Activated naive CD8-positive, alpha-beta T cell (primary cell): ENCODE measurements at regions not wholly inside any gene's neighbourhood (a gene's known extent, or its start where the extent isn't known, plus 50 kb on each side); places are given as distances from the start of the nearest gene placed in this dataset.

Experiments used
- H3K27ac Mint-ChIP-seq: one replicate; pipeline ENCODE4 v1.8.0; 2021; ENCODE audit warnings: mixed read lengths
- H3K27me3 Mint-ChIP-seq: one replicate; pipeline ENCODE4 v1.8.0; 2021; ENCODE audit warnings: mixed read lengths
- H3K36me3 Mint-ChIP-seq: one replicate; pipeline ENCODE4 v1.8.0; 2021; ENCODE audit warnings: mixed read lengths
- H3K4me1 Mint-ChIP-seq: one replicate; pipeline ENCODE4 v1.8.0; 2021; ENCODE audit warnings: low read depth, mixed read lengths
- H3K4me3 Mint-ChIP-seq: one replicate; pipeline ENCODE4 v1.8.0; 2021; ENCODE audit warnings: mild to moderate bottlenecking, mixed read lengths
- H3K9me3 Mint-ChIP-seq: one replicate; pipeline ENCODE4 v1.8.0; 2021; ENCODE audit warnings: low read depth, mixed read lengths

DNA sequence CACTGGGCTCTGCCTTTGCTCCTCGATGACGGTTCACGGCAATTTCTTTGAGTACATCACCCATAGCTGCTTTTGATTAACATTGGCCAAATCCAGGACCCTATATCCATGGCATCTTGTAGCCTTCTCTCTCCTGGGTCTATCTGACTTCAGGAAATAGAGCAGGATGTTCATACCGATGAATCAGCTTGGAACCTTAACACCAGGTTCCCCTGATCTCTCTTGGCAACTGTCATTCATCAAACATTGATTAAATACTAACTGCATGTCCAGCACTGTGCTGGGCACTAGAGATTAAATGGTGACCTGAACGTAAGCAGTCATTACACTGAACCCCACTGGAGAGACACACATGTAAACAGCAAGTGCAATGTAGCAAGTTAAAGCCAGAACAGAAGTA lies 77.0 kb upstream of the MED13L start:
- H3K9me3 Mint-ChIP-seq = no peaks in the 10 kb centered on the region
- peaks cover 13% of the 10 kb centered on the region for H3K4me1 Mint-ChIP-seq
- H3K27me3 Mint-ChIP-seq = peaks cover 3% of the 10 kb centered on the region
- peaks cover 3% of the 10 kb centered on the region for H3K36me3 Mint-ChIP-seq
- H3K27ac Mint-ChIP-seq = no peak overlapping the region
- H3K4me3 Mint-ChIP-seq = no peak overlapping the region

DNA sequence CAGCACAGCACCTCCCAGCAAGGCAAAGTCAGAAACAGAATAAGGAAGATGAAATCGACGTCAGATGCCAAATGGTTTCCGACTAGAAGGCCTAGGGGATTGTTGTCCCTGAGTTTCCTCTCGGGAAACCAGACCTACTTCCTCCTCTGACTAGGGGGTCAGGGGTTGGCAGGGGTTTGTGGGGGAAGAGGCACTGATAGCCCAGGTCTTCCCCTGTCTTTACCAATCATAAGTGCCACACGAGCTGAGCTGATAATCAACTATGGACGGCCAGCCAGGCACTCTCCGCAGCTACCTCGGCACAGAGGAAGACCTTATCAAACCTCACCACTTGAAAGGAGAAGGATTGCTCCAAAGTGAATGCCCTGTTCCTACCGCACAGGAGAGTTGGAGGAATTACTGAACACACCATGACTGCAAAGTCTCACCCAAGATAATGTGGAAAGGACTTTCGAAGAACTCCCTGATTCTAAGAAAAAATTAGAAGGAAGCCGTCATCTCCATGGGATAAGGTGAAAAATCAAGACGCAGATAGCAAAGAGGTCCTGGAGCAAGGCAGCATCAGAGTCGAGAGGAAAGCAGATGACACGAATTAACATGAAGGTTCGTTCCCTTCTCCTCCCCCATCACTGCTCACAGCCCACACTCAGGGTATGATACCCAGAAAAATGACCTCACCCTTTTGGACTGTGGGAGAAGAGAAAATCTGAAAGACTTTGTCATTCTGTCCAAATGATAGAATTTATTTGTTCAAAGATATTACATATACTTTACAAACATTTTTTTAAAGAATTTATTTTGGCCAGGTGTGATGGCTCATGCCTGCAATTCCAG lies 77.7 kb upstream of the MED13L start:
- H3K27me3 Mint-ChIP-seq = peaks cover 2% of the 10 kb centered on the region

DNA sequence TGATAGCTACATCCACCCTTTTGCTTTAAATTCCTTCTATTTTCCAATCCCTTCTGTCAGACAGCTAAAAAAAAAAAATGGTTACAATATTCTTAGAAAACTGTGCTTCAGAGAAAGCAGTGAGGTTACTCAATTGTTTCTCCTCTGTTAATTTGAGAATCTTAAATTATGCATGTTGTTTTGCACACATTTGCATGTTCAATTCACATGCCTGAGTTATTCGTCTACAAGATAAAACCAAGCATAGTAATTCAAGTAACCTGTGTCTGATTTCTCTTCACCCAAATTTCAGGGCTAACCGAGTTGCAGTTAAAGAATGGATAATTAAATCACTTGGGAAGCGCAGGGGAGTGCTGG lies 81.0 kb upstream of the MED13L start:
- H3K4me1 Mint-ChIP-seq = peaks cover 32% of the 10 kb centered on the region
- no peaks in the 10 kb centered on the region for H3K9me3 Mint-ChIP-seq
- peak overlapping the region; percentile 80 for H3K4me3 Mint-ChIP-seq
- no peaks in the 10 kb centered on the region for H3K36me3 Mint-ChIP-seq
- H3K27ac Mint-ChIP-seq = peak overlapping the region; percentile 82
- no peaks in the 10 kb centered on the region for H3K27me3 Mint-ChIP-seq

More for the DNA sequence above, 77.7 kb upstream of the MED13L start:
- peaks cover 17% of the 10 kb centered on the region for H3K4me1 Mint-ChIP-seq
- no peak overlapping the region for H3K4me3 Mint-ChIP-seq
- H3K9me3 Mint-ChIP-seq = no peaks in the 10 kb centered on the region
- no peak overlapping the region for H3K27ac Mint-ChIP-seq
- H3K36me3 Mint-ChIP-seq = peaks cover 3% of the 10 kb centered on the region

DNA sequence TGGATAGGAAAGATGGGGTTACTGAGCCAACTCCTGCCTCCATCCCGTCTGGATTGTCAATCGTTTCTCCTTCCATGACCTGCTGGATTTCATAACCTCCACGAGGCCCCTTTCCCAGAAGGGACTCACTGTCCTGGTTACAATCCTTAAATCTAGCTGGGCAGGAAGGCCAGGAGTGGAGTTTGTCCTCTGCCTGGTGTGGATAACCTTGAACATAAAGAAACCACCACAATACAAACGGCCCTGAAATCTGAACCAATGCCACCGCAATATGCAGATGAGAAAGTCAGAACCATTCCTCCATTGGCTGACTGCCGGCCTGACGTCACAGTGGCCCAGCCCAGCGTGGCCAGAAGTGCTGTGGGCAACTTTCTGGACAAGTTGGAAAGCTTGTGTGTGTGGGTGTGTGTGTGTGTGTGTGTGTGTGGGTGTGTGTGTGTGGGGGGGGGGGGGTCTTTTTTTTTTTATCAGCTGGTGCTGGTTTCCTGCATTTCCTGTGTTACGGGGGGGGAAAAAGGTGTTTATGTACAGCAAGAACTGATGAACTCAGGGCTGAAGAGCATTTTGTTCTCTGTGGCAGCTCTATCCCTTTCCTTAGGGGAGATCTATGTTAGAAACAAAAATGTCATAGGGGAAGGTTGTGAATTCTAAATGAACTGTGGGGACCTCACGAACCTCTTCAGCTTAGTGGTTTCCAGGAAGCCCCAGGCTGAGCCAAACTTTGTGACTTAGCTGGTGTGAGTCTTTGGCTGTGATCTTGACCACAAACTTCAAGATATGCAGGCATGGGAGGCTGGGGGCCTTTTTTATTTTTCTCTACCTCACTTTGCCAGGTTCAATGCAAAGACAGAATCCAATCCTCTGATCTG lies 81.6 kb upstream of the MED13L start:
- Mint-ChIP-seq H3K27me3 (no peaks in the 10 kb centered on the region), H3K27ac (peak overlapping the region; percentile 82), H3K36me3 (no peaks in the 10 kb centered on the region), H3K4me1 (peaks cover 32% of the 10 kb centered on the region), H3K9me3 (no peaks in the 10 kb centered on the region), H3K4me3 (peak overlapping the region; percentile 80)

DNA sequence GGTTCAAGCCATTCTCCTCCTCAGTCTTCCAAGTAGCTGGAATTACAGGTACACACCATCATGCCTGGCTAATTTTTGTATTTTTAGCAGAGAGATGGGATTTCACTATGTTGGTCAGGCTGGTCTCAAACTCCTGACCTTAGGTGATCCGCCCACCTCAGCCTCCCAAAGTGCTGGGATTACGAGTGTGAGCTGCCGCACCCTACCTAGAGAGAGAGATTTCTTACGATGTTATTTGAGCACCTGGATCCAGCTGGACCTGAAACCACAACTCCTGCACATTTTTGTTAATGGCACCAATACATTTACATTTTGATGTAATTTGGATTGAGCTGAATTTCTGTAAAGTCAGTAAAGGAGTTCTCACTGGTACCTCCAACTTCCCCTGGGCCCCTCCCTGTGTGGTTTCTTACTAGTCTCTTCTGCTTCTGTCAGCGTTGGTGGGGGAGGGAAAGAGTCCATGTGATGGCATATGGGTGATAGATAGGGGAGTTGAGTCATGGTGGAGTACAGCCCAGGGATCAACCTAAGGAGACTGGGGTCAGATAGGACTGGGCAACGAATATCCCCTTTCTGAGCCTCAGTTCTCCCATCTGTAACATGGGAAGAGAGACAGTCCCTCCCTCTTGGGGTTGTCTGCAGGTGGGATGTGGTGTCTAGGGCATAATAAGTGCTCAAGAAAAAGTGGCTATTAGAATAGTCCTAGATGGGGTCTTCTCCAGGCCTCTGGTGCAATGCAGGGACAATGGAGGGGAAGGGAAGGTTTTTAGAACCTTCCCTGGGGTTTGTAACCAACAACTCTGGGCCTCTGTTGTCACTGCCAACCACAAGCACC lies 83.3 kb upstream of the MED13L start:
- Mint-ChIP-seq H3K36me3 (no peaks in the 10 kb centered on the region), H3K9me3 (no peaks in the 10 kb centered on the region), H3K4me3 (peak overlapping the region; percentile 33), H3K4me1 (peaks cover 32% of the 10 kb centered on the region), H3K27ac (peak overlapping the region; percentile 55), H3K27me3 (no peaks in the 10 kb centered on the region)

DNA sequence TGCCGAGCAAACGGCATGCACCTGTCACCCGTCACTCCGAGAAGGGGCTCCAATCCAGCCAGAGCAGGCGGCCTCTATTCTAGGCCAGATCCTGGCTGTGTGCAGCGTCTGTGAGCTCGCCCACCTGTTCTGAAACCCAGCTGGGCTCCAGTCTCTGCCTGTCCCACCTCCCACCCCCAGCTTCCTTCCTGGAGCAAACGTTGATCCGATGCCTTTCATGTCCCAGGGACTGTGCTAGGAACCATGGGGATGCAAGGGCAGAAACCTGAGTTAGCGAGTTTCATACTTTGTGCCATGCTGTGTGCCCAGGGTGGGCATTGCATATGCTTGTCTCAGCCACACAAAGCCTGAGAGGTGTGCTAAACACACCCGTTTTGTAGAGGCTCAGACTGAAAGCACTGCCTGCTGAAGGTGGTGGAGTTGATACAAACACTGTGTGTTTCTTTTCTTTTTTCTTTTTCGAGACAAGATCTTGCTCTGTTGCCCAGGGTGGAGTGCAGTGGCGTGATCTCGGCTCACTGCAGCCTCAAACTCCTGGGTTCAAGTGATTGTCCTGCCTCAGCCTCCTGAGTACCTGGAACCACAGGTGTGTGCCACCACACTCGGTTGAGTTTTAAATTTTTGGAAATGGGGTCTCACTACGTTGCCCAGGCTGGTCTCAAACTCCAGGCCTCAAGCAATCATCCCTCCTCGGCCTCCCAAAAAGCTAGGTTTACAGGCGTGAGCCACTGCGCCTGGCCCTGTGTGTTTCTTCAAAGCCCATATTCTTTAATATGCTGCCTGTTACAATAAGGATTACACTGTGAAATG lies 84.1 kb upstream of the MED13L start:
- Mint-ChIP-seq H3K27me3 (no peaks in the 10 kb centered on the region), H3K4me3 (no peak overlapping the region), H3K4me1 (peaks cover 32% of the 10 kb centered on the region), H3K36me3 (no peaks in the 10 kb centered on the region), H3K9me3 (no peaks in the 10 kb centered on the region), H3K27ac (no peak overlapping the region)

DNA sequence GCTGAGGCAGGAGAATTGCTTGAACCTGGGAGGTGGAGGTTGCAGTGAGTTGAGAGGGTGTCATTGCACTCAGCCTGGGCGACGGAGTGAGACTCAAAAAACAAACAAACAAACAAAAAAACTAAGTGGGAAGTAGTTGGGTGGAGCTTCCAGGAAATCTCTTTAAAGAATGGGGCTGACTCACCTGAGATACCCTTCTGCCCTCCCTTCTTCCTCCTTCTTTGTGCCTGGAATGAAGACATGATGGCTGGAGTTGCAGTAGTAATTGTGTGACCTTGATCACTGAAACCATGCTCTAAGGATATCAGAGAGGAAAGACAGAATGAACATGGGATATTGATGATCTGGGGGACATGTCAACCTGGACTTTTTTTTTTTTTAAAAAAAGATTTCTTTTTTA lies 87.6 kb upstream of the MED13L start:
- Mint-ChIP-seq H3K4me1 (peaks cover 16% of the 10 kb centered on the region), H3K4me3 (no peak overlapping the region), H3K9me3 (no peaks in the 10 kb centered on the region), H3K27me3 (no peaks in the 10 kb centered on the region), H3K27ac (no peak overlapping the region), H3K36me3 (no peaks in the 10 kb centered on the region)

DNA sequence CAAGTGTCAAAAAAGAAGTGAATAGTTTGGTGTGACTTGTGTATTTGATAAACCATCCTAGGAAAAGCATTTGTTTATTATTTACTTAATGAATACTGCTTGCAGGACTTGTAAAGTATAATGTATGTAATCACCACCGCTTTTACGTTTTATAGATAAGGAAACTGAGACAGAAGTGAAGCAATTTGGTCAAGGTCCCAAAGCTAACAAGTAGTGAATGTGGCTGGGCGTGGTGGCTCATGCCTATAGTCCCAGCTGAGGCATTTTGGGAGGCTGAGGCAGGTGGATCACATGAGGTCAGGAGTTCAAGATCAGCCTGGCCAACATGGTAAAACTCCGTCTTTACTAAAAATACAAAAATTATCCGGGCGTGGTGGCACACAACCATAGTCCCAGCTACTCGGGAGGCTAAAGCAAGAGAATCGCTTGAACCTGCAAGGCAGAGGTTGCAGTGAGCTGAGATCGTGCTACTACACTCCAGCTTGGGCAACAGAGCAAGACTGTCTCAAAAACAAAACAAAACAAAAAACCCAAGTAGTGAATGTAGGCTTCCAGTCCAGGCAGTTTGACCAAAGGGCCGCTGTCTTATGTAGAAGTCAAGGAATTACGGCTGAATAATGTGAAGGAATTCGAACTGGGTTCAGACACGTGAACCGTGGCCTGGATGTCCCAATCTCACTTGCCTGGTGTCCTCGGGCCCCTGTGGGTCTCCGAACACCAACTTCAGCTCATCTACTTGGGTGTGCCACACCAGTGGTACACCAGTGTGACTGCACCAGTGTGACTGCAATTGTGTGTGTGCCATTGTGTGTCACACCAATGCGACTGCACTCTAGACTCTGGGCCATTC lies 88.3 kb upstream of the MED13L start:
- H3K4me3 Mint-ChIP-seq = no peak overlapping the region
- no peaks in the 10 kb centered on the region for H3K9me3 Mint-ChIP-seq
- H3K27ac Mint-ChIP-seq = no peak overlapping the region
- H3K36me3 Mint-ChIP-seq = no peaks in the 10 kb centered on the region
- H3K4me1 Mint-ChIP-seq = peaks cover 10% of the 10 kb centered on the region
- H3K27me3 Mint-ChIP-seq = no peaks in the 10 kb centered on the region

DNA sequence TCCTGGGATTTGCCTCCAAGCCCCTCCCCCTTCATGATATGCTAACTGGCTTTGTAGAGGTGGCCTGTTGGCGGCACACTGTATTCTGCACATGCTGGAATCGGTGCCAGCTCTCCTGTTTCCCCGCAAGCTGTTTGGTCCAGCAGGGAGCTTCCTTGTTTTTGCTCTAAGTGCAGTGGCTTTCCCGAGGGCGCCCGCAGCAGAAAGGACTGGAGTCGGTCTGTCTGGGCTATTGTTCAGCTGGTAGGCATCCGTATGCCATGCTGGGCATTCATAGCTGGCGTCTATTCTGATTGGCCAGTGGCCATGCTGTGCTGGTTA lies 88.9 kb upstream of the MED13L start:
- no peaks in the 10 kb centered on the region for H3K9me3 Mint-ChIP-seq
- no peak overlapping the region for H3K4me3 Mint-ChIP-seq
- H3K36me3 Mint-ChIP-seq = no peaks in the 10 kb centered on the region
- H3K27ac Mint-ChIP-seq = no peak overlapping the region
- H3K4me1 Mint-ChIP-seq = peaks cover 5% of the 10 kb centered on the region
- no peaks in the 10 kb centered on the region for H3K27me3 Mint-ChIP-seq

DNA sequence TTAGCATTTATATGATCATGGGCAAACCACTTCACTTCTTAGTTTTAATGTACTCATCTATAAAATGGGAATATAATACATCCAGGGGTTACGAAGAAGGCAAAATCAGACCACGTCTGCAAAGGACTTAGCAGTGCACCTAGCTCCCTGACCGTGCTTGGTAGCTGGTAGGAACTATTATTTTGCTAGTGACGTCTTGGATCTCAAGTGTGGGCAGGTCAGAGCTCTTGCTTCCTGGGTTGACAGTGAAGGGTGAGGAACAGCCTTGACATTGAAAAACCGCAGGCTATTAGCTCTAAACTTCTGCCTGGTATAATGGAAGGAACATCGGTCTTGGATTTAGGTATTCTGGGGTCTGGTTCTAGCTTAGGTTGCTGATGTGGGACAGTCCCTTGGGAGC lies 89.3 kb upstream of the MED13L start:
- H3K9me3 Mint-ChIP-seq = no peaks in the 10 kb centered on the region
- H3K4me3 Mint-ChIP-seq = no peak overlapping the region
- peaks cover under 1% of the 10 kb centered on the region for H3K4me1 Mint-ChIP-seq
- no peak overlapping the region for H3K27ac Mint-ChIP-seq
- H3K36me3 Mint-ChIP-seq = no peaks in the 10 kb centered on the region
- no peaks in the 10 kb centered on the region for H3K27me3 Mint-ChIP-seq

DNA sequence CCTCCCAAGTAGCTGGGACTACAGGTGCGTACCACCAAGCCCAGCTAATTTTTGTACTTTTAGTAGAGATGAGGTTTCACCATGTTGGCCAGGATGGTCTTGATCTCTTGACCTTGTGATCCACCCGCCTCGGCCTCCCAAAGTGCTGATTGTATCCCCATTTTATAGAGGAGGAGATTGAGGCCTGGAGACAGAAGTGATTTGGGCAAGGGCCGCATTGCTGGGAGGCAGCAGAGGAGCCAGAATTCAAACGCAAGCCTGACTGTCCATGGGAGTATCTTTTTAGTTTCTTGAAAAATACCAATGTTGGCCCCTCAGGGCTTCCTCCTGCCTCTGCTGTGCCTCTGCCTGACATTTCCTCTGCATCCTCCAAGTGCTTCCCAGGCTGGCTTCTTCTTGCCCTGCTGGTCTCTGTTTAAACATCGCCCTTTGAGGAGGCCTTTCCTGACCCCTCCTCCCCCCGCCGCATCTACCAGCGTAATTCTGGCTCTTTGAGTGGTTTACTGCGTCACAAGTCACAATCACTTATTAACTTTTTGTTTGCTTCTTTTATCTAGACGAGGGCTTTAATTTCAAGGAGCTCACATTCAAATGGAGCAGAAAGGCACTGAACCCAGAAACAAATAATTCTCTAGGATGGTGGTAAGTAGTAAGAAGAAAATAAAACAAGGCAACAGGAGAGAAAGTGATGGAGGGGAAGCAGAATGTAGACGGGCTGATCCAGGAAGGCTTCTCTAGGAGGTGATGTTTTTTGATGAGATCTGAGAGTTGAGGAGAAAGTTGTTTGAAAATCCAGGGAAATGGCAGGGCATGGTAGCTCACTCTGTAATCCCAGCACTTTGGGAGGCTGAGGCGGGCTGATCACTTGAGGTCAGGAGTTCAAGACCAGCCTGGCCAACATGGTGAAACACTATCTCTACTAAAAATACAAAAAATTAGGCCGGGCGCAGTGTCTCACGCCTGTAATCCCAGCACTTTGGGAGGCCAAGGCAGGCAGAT lies 91.0 kb upstream of the MED13L start:
- Mint-ChIP-seq H3K27me3 (no peaks in the 10 kb centered on the region), H3K27ac (no peak overlapping the region), H3K4me3 (no peak overlapping the region), H3K4me1 (no peaks in the 10 kb centered on the region), H3K9me3 (no peaks in the 10 kb centered on the region), H3K36me3 (no peaks in the 10 kb centered on the region)

DNA sequence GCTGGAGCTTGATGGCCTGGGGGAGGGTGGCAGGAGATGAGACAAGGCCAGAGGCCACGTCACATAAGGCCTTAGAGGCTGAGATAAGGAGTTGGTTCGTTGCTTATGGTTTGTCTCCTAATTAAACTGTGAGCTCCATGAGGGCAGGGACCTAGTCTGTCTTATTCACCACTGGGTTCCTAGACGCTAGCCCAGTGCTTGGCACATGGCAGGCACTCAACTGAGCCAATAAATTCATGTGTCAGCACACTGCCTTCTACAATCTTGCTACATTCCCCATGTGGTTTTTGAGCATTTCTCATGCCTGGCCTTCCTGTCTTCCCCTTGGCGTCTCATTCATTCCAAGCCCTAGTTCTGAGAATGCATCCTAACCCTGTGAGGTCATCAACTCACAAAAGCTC lies 92.5 kb upstream of the MED13L start:
- Mint-ChIP-seq H3K4me1 (no peaks in the 10 kb centered on the region), H3K27ac (no peak overlapping the region), H3K36me3 (no peaks in the 10 kb centered on the region), H3K4me3 (no peak overlapping the region), H3K9me3 (no peaks in the 10 kb centered on the region), H3K27me3 (no peaks in the 10 kb centered on the region)
